Heart right ventricle (tissue), 16 donors: ENCODE measurements at regions not wholly inside any gene's neighbourhood (a gene's known extent, or its start where the extent isn't known, plus 50 kb on each side); places are given as distances from the start of the nearest gene placed in this dataset.
"Not testable (repeated sequence)": the region's sequence is repeated elsewhere in the genome, so short reads cannot be mapped to it uniquely, and the experiment has no call there.

Source experiments
- ATAC-seq, 8 donors: fragments of 200-7000 bp; cut with Tn5 transposase; one replicate each; pipeline ENCODE4 v1.9.1; 2020; ENCODE audit warnings: mild to moderate bottlenecking in 8 of 8, moderate library complexity in 8 of 8, moderate number of reproducible peaks in 1 of 8
- DNase-seq, 2 donors: peaks; one replicate each; pipeline ENCODE4 v3.0.0-alpha.2; 2020
- H3K27ac ChIP-seq, 10 donors: fragments of 200-600 bp; sonication (generic) in 2 of 10; one replicate each; pipeline versions ENCODE4 v1.5.0 to v1.8.0; 2020 to 2022; ENCODE audit warnings: mild to moderate bottlenecking in 3 of 10
- H3K27me3 ChIP-seq, 7 donors: fragments of 200-600 bp; one replicate each; pipeline ENCODE4 v1.8.0; 2021 to 2022; ENCODE audit warnings: mild to moderate bottlenecking in 2 of 7
- H3K36me3 ChIP-seq, 9 donors: fragments of 200-600 bp; sonication (generic) in 1 of 9; one replicate each; pipeline versions ENCODE4 v1.5.0 to v1.8.0; 2020 to 2022; ENCODE audit warnings: mild to moderate bottlenecking in 2 of 9
- H3K4me1 ChIP-seq, 9 donors: fragments of 200-600 bp; sonication (generic) in 1 of 9; one replicate each; pipeline versions ENCODE4 v1.5.0 to v1.8.0; 2020 to 2022; ENCODE audit warnings: mild to moderate bottlenecking in 4 of 9
- H3K4me3 ChIP-seq, 10 donors: fragments of 200-600 bp; sonication (generic) in 2 of 10; one replicate each; pipeline versions ENCODE4 v1.5.0 to v1.8.0; 2020 to 2022; ENCODE audit warnings: mild to moderate bottlenecking in 7 of 10, moderate library complexity in 2 of 10
- H3K9me3 ChIP-seq, 11 donors: fragments of 200-600 bp in 10 of 11; sonication (generic) in 2 of 11; one replicate each; pipeline versions ENCODE4 v1.5.0 to v1.8.0; 2013 to 2022; ENCODE audit warnings: mild to moderate bottlenecking in 2 of 11, control low read depth in 1 of 11, moderate library complexity in 1 of 11
- whole genome bisulfite sequencing, 2 donors: extraction: QIAGEN DNeasy Blood & Tissue Kit; methylation state at CpG; one replicate each; pipeline ENCODE4 v1.1.7; 2013; ENCODE audit warnings: inconsistent platforms in 1 of 2; 5-methylcytosine and 5-hydroxymethylcytosine counted together
- intact Hi-C, 10 donors: fragments of 100-400 bp; cut with DNase I; formaldehyde crosslinking; loops; one replicate each; pipeline versions ENCODE4 v1.11.1 to v1.14.2; 2022
- TF ChIP-seq, protein P1 (sequence below), 9 donors: fragments of 200-600 bp; sonication (generic) in 2 of 9; IDR thresholded peaks; one replicate each; pipeline versions ENCODE4 v1.5.0 to v1.8.0; 2021 to 2022; ENCODE audit warnings: antibody characterized with exemption in 9 of 9, mild to moderate bottlenecking in 5 of 9, moderate library complexity in 1 of 9
- donor health status: Arrhythmogenic right ventricular cardiomyopathy.
- donor health status: ischemic (EF 13 %, LVEDD 7.1; RV severe dilation, severe dysfunction).
- donor health status: healthy with polysubstance abuse.
- donor health status: DM: no; HTN: yes; CAD: no.
- donor health status: DM: no; HTN: no; CAD: no.
- donor health status: ischemic (EF 25% LVEDD 6.9; RV normal size, moderate dysfunction).
- donor health status: ischemic (EF 25% LVEDD 5.7; RV mildly dilated, moderate dysfunction).
- donor health status: healthy.
- donor health status: DM: yes; HTN: yes; CAD: no.
- donor health status: Ischemic cardiomyopathy.
- donor health status: ischemic (EF 35%, LVEDD 5.7; RV mildly dilated, moderate dysfunction).
- donor health status: nonischemic (EF 11% LVEDD 7.7; RV severe dilation, severe dysfunction).
- donor health status: DM: yes; HTN: yes; CAD: no.
- donor health status: PGD.
- donor health status: ischemic (EF 29% LVEDD 5.4; RV normal size, mild dysfunction).
- donor health status: nonischemic (EF 23%, LVEDD 6.1; RV moderate dilation, normal function).

DNA sequence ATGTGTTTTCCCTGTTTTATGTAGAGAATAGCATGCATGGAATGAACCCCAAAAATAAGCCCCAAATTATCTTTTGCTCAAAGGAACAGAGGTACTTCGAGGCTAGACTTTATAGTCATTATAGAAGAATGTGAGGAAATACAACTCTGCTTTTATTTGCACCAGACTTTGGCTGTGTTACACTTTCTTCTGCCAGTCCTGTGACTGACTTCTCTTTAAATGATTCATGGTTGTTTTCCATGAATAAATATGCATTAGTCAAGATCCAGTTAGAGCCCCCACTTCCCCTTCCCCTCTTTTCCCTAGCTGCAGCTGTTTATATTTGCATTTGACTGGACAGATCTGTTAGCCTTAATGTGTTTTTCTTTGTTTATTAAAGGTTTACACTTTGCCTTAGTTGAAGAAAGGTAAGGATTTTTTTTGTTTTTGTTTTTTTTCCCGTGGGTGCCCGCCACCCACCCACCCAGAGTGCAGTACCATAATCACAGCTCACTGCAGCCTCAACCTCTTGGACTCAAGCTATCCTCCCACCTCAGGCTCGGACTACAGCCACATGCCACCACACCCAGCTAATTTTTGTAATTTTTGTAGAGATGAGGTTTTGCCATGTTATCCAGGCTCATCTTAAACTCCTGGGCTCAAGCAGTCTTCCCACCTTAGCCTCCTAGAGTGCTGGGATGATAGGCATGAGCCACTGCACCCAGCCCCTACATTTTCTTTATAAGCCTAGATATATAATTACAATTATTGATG, 152.6 kb downstream of the CYB561 start:
- Histone ChIP-seq H3K9me3 (peaks cover 0 to 32% (median 13%) of the 10 kb centered on the region in 11 donors), H3K27me3 (no peaks in the 10 kb centered on the region), H3K4me3 (no peak overlapping the region), H3K4me1 (peaks cover 0 to 13% (median 3%) of the 10 kb centered on the region in 9 donors), H3K27ac (peak overlapping the region in 3 of 10 donors; percentile 2 to 24 (median 10)), H3K36me3 (peaks cover 0 to 8% (median 0%) of the 10 kb centered on the region in 9 donors)
- peak in 1 of 8 donors; percentile 37 for ATAC-seq
- no peak for DNase-seq
- WGBS, 2 donors: 78 to 82% methylated on average over 4 of the region's 4 CpGs
- intact Hi-C loops: no loop called here
- TF ChIP-seq, protein P1, sequence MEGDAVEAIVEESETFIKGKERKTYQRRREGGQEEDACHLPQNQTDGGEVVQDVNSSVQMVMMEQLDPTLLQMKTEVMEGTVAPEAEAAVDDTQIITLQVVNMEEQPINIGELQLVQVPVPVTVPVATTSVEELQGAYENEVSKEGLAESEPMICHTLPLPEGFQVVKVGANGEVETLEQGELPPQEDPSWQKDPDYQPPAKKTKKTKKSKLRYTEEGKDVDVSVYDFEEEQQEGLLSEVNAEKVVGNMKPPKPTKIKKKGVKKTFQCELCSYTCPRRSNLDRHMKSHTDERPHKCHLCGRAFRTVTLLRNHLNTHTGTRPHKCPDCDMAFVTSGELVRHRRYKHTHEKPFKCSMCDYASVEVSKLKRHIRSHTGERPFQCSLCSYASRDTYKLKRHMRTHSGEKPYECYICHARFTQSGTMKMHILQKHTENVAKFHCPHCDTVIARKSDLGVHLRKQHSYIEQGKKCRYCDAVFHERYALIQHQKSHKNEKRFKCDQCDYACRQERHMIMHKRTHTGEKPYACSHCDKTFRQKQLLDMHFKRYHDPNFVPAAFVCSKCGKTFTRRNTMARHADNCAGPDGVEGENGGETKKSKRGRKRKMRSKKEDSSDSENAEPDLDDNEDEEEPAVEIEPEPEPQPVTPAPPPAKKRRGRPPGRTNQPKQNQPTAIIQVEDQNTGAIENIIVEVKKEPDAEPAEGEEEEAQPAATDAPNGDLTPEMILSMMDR (IDR thresholded peaks at IDR 0.05): no peak

- intact Hi-C loops: no loop called here
Observed at GRCh38 chr17:63294776-63295175, 151.3 kb downstream of the CYB561 start.

DNA sequence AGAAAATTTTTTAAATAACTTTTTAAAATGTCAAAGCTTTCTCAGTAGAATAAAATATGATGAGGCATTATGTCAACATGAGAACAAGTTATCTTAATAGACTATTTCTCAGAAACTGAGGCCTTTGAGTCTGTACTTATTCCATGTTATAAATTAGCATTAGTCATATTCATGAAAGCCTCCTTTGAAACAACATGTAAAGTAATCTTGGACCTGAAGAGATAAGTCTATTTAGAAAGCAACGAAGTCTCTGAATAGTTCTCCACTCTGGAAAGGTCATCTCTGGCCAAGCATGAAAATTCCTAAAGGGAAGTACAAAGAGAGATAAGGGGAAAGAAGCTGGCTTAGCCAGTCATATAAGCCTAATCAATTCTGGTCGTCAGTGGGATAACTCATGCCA, 150.8 kb downstream of the CYB561 start:
- Histone ChIP-seq H3K27ac (no peak overlapping the region), H3K4me1 (peaks cover 0 to 13% (median 3%) of the 10 kb centered on the region in 9 donors), H3K4me3 (no peak overlapping the region), H3K27me3 (no peaks in the 10 kb centered on the region), H3K9me3 (peaks cover 0 to 48% (median 20%) of the 10 kb centered on the region in 11 donors), H3K36me3 (peaks cover 0 to 8% (median 0%) of the 10 kb centered on the region in 9 donors)
- ATAC-seq: peak in 2 of 8 donors; percentile 15 to 28
- DNase-seq: no peak
- intact Hi-C loops: no loop called here
- 28 to 32% methylated on average over 2 of the region's 2 CpGs for WGBS, 2 donors
- TF ChIP-seq, protein P1 (IDR thresholded peaks at IDR 0.05): no peak

More at GRCh38 chr17:63294776-63295175, 151.3 kb downstream of the CYB561 start:
- WGBS, 2 donors: 85 to 89% methylated on average over 3 of the region's 3 CpGs
- DNase-seq: no peak
- no peak overlapping the region for H3K27ac ChIP-seq
- H3K4me1 ChIP-seq: peaks cover 0 to 13% (median 3%) of the 10 kb centered on the region in 9 donors
- H3K9me3 ChIP-seq: peaks cover 0 to 45% (median 16%) of the 10 kb centered on the region in 11 donors
- TF ChIP-seq, protein P1 (IDR thresholded peaks at IDR 0.05): no peak
- no peak for ATAC-seq
- H3K36me3 ChIP-seq: peaks cover 0 to 8% (median 0%) of the 10 kb centered on the region in 9 donors
- H3K4me3 ChIP-seq: no peak overlapping the region
- H3K27me3 ChIP-seq: no peaks in the 10 kb centered on the region

DNA sequence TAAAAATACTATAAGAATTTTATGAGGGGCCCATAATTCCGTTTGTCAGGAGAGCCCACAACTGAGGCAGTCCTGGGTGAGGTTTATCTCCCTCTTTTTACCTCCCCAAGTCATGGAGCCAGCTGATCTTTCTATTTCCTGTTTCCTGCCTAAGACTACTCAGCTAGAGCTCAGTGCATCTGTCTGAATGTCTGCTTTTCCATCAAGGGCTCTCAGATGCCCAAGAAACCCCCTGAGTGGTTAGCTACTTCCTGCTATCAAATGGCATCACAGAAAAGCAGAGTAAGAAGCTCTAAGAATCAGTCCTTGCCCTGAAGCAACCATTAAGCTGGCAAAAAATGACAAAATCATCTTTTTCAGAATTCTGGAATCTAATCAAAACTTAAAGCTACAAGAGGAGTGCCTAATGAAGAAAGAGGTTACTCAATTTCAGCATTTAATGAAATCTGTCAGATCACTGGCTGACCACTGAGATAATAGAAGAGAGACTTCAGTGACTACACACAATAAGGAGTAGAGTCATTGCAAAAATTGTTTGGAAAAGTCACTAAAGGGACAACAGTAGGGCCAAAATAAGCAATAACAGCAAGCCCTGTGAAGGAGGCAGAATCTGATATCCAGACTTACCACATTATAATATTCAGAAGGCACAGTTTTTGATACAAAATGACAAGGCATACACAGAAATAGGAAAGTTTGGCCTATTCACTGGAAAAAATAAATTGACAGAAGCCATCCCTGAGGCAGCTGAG, 150.1 kb downstream of the CYB561 start:
- H3K4me1 ChIP-seq: peaks cover 0 to 13% (median 3%) of the 10 kb centered on the region in 9 donors
- DNase-seq (no peak), ATAC-seq (no peak)
- no peak overlapping the region for H3K27ac ChIP-seq
- H3K4me3 ChIP-seq: no peak overlapping the region
- no peaks in the 10 kb centered on the region for H3K27me3 ChIP-seq
- TF ChIP-seq, protein P1 (IDR thresholded peaks at IDR 0.05): no peak
- 93 to 96% methylated on average over 1 of the region's 1 CpG for WGBS, 2 donors
- H3K9me3 ChIP-seq: peaks cover 0 to 52% (median 20%) of the 10 kb centered on the region in 11 donors
- peaks cover 0 to 8% (median 0%) of the 10 kb centered on the region in 9 donors for H3K36me3 ChIP-seq
- intact Hi-C loops: no loop called here

DNA sequence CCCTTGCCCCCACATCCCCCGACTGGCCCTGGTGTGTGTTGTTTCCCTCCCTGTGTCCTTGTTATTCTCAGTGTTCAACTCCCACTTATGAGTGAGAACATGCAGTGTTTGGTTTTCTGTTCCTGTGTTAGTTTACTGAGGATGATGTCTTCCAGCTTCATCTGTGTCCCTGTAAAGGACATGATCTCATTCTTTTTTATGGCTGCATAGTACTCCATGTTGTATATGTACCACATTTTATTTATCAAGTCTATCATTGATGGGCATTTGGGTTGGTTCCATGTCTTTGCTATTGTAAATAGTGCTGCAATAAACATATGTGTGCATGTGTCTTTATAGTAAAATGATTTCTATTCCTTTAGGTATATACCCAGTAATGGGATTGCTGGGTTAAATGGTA, 147.2 kb downstream of the CYB561 start:
- H3K4me1 ChIP-seq, H3K27ac ChIP-seq, intact Hi-C loops, ATAC-seq, H3K36me3 ChIP-seq, H3K27me3 ChIP-seq, DNase-seq, H3K4me3 ChIP-seq: not testable (repeated sequence)
- 90 to 100% methylated on average over 1 of the region's 1 CpG for WGBS, 2 donors
- H3K9me3 ChIP-seq: peaks cover 0 to 75% (median 20%) of the 10 kb centered on the region in 11 donors
